ENCODE measurements at regions not wholly inside any gene's neighbourhood (a gene's known extent, or its start where the extent isn't known, plus 50 kb on each side); places are given as distances from the start of the nearest gene placed in this dataset.

DNA sequence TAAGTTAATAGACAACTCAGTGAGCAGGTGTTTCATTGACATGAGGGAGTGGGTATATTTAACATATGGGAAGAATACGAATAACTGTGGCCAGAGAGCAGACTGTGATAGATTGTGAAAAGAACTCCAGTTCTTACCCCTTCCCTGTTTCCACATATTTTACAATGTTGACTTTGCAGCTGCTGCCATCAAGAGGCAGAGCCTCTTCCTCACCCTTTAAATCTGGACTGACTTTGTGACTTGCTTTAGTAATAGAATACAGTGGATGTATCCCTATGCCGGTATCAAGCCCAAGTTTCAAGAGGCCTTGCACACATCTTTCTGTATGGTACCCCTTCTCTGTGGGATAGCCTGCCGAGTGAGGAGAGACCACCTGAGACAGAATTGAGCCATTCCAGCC is 356.7 kb downstream of the ETNK1 start:
- no peak for DNase-seq (ENCODE audit: extremely low read depth, low read depth, low spot score)

DNA sequence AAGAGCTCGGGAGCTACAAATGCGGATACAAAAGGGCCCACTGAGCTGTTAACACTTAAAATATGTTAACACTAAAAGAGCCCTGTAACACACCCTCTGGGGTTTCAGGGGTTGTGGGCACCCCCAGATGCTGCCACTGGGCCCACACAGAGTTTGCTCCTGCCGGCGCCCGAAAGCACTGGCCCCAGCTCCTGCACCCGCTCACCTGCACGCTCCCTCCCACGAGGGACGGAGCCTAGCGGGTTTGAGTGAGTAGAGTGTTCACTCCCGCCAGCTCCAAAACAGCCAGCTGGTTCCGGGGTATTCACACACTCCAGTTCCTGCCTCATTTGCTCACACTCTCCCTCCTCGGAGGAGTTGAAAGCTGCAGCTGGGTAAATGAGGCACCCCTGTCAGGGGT is 357.7 kb downstream of the ETNK1 start:
- DNase-seq (ENCODE audit: extremely low read depth, low read depth, low spot score) = no peak

- no peak for DNase-seq (ENCODE audit: extremely low read depth, low read depth, low spot score)
These were observed 362.0 kb downstream of the ETNK1 start for GRCh38 chr12:22986997-22987396.

DNA sequence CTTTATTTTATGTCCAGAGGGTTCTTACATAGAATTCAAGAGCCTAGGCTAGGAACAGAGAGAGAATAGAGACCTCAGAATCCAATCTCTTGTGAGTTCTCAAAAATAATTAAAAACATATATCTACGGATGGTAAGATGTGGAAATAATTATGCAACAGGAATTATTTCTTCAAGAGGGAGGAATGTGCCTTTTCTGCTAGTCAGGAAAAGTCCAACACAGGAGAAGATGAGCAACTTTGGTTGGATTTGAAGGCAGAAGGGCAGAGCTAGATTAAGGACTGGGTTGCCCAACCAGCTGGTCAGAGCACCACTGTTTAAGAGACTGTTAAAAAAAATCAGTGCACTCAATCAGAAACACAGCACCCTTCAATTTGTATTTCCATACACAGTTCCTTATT is 365.5 kb downstream of the ETNK1 start:
- DNase-seq (ENCODE audit: extremely low read depth, low read depth, low spot score) = no peak

GRCh38 chr12:22991250-22991844 is 366.4 kb downstream of the ETNK1 start:
- DNase-seq (ENCODE audit: extremely low read depth, low read depth, low spot score) = no peak

DNA sequence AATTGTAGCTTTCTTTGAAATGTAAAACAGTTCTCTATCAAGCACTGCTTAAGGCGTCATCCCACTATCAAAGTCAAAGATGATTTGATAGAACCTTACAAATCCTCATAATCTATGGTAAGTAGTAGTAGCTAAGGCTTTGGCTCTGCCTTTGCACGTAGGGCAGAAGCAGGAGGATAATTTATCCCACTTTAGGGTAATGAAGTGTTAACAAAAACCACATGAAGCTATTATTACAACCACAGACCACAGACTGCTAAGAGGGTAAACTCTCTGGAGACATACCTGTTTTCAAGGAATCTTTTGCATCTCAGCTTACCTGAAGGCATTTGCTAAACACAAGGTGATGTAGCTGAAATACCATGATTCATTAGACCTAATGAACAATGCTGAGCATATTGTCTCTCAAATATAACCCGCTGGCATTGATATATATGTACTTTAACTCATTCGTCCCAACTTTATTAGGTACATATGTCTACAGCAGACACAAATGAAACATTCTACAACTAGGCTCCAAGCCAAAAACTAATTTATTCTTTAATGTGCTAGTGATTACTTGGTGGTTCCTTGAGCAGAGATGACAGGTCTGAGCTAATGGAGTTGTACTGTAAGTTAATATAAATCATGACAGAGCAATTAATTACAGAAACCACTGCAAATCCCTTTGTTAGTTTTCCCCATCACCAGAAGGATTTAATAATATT is 368.8 kb downstream of the ETNK1 start:
- no peak for DNase-seq (ENCODE audit: extremely low read depth, low read depth, low spot score)

DNA sequence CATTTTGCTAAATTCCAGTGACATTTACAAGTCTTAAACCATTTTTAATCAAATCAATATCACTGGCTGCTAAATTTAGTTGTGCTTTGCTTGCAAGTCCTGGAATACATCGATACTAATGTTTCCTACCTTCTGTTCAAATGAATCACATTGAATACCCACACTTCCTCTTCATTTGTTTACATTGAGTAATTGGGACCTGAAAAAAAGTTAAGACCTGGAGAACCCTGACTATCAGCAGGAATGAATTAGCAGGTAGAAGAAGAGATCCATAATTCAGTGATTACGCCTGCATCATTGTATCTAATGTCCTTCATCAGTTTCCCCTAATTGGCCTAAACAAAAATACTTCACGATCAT is 369.3 kb downstream of the ETNK1 start:
- DNase-seq (ENCODE audit: extremely low read depth, low read depth, low spot score) = no peak

GRCh38 chr12:23001487-23001886 is 376.5 kb downstream of the ETNK1 start:
- no peak for DNase-seq (ENCODE audit: extremely low read depth, low read depth, low spot score)

GRCh38 chr12:23002381-23002780 is 377.4 kb downstream of the ETNK1 start:
- DNase-seq (ENCODE audit: extremely low read depth, low read depth, low spot score) = no peak

DNA sequence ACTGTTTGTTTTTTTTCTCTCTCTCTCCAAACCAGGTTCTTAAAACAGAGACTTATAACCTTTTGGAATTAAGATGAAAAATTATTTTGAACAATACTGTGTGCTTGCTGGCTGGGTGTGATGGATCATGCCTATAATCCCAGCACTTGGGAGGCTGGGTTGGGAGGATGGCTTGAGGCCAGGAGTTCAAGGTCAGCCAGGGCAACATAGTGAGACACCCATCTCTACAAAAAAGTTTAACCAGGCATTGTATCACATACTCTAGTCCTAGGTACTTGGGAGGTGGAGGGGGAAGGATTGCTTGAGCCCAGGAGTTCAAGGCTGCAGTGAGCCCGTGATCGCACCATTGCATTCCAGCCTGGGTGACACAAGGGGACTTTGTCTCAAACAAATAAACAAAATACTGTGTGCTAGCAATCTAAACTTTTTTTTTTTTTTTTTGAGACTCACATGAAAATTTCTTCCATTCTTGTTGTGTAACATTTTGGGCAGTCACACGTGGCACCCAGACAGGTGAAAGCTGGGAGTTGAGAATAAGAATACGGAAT is 379.6 kb downstream of the ETNK1 start:
- DNase-seq (ENCODE audit: extremely low read depth, low read depth, low spot score) = no peak

DNA sequence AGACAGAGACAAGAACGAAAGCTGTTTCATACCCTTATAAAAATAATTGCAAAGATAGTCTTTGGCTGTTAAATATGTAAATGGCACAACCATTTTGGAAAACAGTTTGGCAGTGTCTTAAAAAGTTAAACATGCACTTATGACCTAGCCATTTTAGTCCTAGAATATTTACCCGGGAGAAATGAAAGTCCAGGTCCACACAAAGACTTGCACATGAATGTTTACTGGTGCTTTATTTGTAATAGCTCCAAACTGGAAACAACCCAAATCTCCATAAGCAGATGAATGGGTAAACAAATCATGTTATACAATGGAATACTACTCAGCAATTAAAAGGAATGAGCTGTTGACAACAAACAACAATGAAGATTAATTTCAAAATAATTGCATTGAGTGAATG is 380.4 kb downstream of the ETNK1 start:
- no peak for DNase-seq (ENCODE audit: extremely low read depth, low read depth, low spot score)

- no peak for DNase-seq (ENCODE audit: extremely low read depth, low read depth, low spot score)
These were observed 381.4 kb downstream of the ETNK1 start for GRCh38 chr12:23006413-23006812.

GRCh38 chr12:23008623-23009022 is 383.7 kb downstream of the ETNK1 start:
- no peak for DNase-seq (ENCODE audit: extremely low read depth, low read depth, low spot score)

GRCh38 chr12:23014749-23015148 is 389.8 kb downstream of the ETNK1 start:
- no peak for DNase-seq (ENCODE audit: extremely low read depth, low read depth, low spot score)

GRCh38 chr12:23025372-23026016 is 400.5 kb downstream of the ETNK1 start:
- no peak for DNase-seq (ENCODE audit: extremely low read depth, low read depth, low spot score)

DNA sequence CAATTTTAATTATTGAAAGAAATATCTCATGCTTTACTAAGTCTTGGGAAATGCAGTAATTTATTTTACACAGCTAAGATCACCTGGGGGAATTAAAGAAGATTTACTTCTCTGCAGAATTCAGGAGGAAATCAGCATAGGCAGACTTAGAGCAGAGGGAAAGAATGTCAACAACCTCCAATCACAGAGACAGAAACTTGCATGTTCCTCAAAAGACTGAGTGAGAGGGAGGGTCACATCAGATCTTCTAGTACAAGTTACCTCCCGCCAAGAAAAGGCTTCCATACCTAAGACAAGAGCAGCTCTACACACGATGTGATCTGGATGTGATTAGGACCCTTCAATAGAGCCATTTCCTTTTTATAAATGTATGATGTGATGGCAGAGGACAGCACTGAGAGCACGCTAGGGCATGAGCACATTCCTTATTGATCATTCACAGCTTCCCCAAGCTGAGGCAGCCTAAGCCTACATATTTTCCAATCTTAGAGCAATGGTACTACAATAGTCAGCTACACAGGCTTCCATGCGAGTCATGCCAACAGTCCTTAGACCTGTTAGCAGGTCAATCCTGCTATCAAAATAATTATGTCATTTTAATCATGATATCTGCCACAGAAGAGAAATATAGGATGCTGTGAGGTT is 403.3 kb downstream of the ETNK1 start:
- no peak for DNase-seq (ENCODE audit: extremely low read depth, low read depth, low spot score)

DNA sequence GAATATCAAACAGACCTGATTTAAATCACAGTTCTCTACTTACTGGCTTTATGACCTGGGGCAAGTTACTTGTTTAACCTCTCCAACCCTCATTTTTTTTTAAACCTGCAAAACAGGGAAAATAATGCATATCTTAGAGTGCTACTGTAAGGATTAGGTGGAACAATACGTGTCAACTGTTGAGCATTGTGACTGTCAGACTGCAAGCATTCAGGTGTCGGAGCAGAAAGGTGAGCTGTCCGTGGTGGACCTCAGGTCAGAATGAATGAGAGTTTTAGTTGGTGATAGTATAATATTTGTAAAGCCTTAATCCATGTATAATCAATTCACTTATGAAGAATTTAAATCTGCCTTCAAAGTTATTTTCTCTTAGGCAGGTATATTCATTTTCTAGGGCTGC is 404.2 kb downstream of the ETNK1 start:
- no peak for DNase-seq (ENCODE audit: extremely low read depth, low read depth, low spot score)

DNA sequence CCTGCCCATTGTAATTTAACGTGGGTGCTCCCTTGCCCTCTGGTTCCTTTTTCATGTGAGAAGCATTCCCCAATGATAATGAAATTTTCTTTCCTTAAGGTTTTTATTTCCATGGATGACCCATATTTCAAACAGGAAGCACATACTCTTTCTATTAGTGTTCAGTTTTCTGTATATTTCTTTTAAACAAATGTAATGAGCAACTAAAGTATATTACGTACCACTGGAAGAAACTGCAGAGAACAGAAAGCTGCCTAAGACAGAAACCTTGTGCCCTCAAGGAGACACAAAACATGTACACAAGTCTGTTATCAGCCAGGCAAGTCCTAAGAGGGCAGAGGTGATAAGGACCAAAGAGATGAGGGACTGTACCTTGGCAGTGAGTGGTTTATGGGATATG is 414.9 kb downstream of the ETNK1 start:
- DNase-seq (ENCODE audit: extremely low read depth, low read depth, low spot score) = no peak

DNA sequence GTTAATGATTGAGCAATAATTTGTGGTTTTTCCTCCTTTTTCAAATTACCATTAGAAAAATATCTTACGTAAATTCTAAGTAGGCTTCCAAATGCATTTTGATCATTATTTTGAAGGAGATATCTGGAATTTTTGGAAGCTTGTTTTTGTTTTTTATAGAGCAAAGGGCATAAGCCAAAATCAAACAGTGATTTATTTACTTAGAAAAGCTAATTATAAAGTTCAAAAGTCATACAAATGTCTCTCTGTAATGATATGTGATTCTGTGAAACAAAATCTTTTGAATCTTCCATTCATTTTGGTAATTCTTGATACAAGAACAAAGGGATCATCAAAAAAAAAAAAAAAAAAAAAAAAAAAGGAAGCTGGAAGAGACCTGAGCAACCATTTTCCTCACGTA is 416.8 kb downstream of the ETNK1 start:
- no peak for DNase-seq (ENCODE audit: extremely low read depth, low read depth, low spot score)

DNA sequence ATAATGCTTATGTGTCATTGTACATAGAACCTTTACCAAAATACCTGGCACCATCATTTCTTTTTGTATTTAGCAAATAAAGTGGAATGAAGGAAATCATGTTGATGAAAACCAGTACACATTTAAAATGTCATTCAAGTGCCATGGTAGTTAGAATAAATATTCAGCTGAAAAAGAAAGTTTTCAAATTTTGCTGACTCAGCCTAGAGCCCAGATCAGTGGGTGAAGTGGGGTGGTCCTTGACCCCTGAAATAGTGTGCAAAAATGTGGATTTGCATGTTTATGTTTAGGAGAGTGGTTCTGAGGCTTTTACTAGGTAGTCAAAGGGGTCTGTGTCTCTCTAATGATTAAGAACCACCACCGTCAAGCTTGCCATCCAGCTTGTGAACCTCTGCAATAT is 418.7 kb downstream of the ETNK1 start:
- no peak for DNase-seq (ENCODE audit: extremely low read depth, low read depth, low spot score)

DNA sequence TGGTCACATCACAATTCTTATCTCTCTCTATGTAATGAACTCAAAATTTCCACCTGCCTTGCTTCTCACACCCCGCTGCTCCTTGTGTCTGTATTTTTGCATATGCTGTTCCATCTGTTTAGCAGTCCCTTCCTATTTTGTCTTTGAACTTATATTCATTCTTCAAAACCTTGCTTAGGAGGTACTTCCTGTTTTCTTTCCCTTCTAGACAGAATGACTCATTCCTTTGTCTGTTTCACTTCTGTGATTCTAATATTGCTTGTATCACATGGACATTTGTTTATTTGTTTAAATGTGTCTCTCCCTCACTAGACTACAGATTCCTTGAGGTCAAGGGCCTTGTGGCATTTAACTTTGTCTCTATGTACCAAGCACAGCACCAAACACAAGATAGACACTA is 424.2 kb downstream of the ETNK1 start:
- no peak for DNase-seq (ENCODE audit: extremely low read depth, low read depth, low spot score)

DNA sequence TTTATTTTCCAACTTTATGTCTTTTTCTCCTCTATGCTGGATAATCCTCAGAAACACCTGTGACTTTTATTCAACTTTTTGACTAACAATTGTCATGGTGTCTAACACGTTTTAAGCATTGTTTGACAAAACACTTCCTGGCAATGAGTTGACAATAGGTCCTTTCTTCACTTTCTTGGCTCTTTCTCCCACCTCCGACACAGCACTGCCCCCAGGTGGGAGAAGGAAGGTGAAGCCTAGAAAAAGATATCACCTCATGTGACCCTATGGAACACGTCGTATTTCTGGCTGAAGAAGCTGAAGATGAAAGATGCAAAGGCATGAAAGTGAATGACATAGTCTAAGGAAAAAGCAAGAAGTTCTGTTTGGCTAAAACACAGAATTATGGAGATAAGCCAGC is 430.0 kb downstream of the ETNK1 start:
- no peak for DNase-seq (ENCODE audit: extremely low read depth, low read depth, low spot score)

All from glomerular endothelial cell (primary cell).